Glutamatergic neuron (in vitro differentiated cells): ENCODE measurements at regions not wholly inside any gene's neighbourhood (a gene's known extent, or its start where the extent isn't known, plus 50 kb on each side); places are given as distances from the start of the nearest gene placed in this dataset.

Experiments
- DNase-seq: peaks from one replicate; pipeline ENCODE4 v3.0.0; 2022
- H3K27ac Mint-ChIP-seq: one replicate; pipeline ENCODE4 v1.8.0; 2020; ENCODE audit warnings: mild to moderate bottlenecking, mixed read lengths, inconsistent platforms; ENCODE audit not compliant: unreplicated experiment
- H3K27me3 Mint-ChIP-seq: one replicate; pipeline ENCODE4 v1.8.0; 2020; ENCODE audit warnings: mild to moderate bottlenecking, moderate library complexity, mixed read lengths, inconsistent platforms; ENCODE audit not compliant: unreplicated experiment
- H3K36me3 Mint-ChIP-seq: one replicate; pipeline ENCODE4 v1.8.0; 2020; ENCODE audit warnings: mild to moderate bottlenecking, mixed read lengths, inconsistent platforms; ENCODE audit not compliant: unreplicated experiment
- H3K4me1 Mint-ChIP-seq: one replicate; pipeline ENCODE4 v1.8.0; 2020; ENCODE audit warnings: mild to moderate bottlenecking, low read depth, mixed read lengths, inconsistent platforms; ENCODE audit not compliant: unreplicated experiment
- H3K4me3 Mint-ChIP-seq: one replicate; pipeline ENCODE4 v1.8.0; 2020; ENCODE audit warnings: mild to moderate bottlenecking, mixed read lengths, inconsistent platforms; ENCODE audit not compliant: unreplicated experiment
- H3K9me3 Mint-ChIP-seq: one replicate; pipeline ENCODE4 v1.8.0; 2020; ENCODE audit warnings: mild to moderate bottlenecking, moderate library complexity, mixed read lengths, inconsistent platforms; ENCODE audit not compliant: unreplicated experiment
- TF ChIP-seq, protein P1 (sequence below): fragments of 200-600 bp; sonication (generic); IDR thresholded peaks from one replicate; pipeline ENCODE4 v1.5.0; 2021; ENCODE audit not compliant: partially characterized antibody, unreplicated experiment

DNA sequence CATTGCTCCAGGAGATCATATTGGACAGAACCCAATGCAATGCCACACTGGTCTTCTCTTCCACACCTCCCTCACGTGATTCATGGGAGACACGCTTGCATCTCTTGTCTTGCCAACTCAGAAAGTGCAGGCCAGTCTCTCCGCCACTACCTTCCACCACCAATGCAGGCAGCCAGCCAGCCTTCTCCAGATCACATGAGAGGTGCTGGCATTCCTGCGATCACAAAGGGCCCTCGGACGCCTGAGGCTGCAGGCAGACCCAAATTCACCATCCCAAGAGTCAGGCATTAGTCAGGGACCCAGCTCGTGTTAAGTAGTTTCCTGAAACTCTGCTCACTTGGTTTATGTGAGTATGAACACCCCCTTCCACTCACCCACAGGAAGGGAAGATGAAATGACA, 437.0 kb upstream of the ETAA1 start:
- no peaks in the 10 kb centered on the region for H3K27me3 Mint-ChIP-seq
- no peaks in the 10 kb centered on the region for H3K4me1 Mint-ChIP-seq
- no peak overlapping the region for H3K27ac Mint-ChIP-seq
- DNase-seq: no peak
- TF ChIP-seq, protein P1, sequence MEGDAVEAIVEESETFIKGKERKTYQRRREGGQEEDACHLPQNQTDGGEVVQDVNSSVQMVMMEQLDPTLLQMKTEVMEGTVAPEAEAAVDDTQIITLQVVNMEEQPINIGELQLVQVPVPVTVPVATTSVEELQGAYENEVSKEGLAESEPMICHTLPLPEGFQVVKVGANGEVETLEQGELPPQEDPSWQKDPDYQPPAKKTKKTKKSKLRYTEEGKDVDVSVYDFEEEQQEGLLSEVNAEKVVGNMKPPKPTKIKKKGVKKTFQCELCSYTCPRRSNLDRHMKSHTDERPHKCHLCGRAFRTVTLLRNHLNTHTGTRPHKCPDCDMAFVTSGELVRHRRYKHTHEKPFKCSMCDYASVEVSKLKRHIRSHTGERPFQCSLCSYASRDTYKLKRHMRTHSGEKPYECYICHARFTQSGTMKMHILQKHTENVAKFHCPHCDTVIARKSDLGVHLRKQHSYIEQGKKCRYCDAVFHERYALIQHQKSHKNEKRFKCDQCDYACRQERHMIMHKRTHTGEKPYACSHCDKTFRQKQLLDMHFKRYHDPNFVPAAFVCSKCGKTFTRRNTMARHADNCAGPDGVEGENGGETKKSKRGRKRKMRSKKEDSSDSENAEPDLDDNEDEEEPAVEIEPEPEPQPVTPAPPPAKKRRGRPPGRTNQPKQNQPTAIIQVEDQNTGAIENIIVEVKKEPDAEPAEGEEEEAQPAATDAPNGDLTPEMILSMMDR: no peak
- H3K9me3 Mint-ChIP-seq: peaks cover 2% of the 10 kb centered on the region
- no peaks in the 10 kb centered on the region for H3K36me3 Mint-ChIP-seq
- H3K4me3 Mint-ChIP-seq: no peak overlapping the region

DNA sequence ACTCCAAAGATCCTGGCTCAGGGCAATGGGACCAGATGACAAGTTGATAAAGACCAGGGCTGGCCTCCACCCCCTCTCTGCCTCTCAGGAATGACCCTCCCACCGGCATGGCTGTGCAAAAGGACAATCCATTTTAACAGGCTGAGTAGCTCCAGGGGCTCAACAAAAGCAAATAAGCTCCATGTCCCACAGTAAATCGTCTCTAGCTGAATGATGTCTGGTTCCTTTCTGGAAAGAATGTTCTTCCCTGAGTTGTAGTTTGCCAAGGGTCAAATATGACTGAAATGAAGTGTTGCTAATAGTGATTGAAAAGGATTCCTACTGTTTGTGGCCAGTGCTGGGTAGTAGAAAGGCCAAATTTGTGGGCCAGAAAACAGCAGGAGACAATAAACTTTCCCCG, 434.4 kb upstream of the ETAA1 start:
- H3K9me3 Mint-ChIP-seq: peaks cover 2% of the 10 kb centered on the region
- TF ChIP-seq, protein P1: no peak
- no peak overlapping the region for H3K4me3 Mint-ChIP-seq
- no peaks in the 10 kb centered on the region for H3K4me1 Mint-ChIP-seq
- DNase-seq: no peak
- no peaks in the 10 kb centered on the region for H3K36me3 Mint-ChIP-seq
- no peaks in the 10 kb centered on the region for H3K27me3 Mint-ChIP-seq
- no peak overlapping the region for H3K27ac Mint-ChIP-seq

DNA sequence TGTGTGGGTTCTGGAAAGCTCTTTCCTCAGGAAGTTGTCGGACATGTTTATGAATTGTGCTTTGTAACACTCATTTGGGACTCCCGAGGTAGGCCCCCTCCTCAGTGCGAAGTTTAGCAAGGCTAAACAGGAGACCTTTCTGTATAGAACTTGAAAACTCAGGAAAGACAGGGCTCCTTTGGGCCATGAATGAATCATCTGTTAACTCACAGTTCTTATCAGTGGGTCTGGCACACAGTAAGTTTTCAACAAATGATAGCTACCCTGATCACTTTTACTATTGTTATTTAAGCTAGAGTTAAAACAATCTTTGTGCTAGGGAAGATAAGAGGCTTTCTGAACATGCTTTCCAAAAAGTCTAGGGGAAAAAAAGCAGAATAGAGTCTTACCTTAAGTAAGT, 430.5 kb upstream of the ETAA1 start:
- no peak for DNase-seq
- Mint-ChIP-seq H3K27me3 (no peaks in the 10 kb centered on the region), H3K4me1 (no peaks in the 10 kb centered on the region), H3K9me3 (no peaks in the 10 kb centered on the region), H3K4me3 (no peak overlapping the region), H3K36me3 (no peaks in the 10 kb centered on the region), H3K27ac (no peak overlapping the region)
- TF ChIP-seq, protein P1: no peak

DNA sequence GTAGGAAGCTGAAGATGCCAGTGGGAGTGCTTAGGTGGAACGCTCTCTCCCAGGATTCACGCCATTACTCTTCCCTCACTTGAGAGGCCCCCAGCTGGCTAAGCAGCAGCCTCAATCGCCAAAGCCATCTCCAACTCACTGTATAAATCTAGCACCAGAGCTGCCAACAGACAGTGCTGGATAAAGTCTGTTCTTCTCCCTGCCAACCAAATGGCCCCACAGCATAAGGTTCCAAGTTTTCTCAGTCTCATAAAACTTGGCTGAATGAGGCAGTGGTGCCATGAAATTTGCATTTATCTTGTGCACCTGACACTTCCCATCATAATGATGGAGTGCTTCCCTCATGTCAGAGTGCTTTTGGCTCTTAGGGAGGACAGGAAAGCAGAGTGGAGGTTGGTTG, 428.2 kb upstream of the ETAA1 start:
- H3K27me3 Mint-ChIP-seq: no peaks in the 10 kb centered on the region
- H3K9me3 Mint-ChIP-seq: no peaks in the 10 kb centered on the region
- no peaks in the 10 kb centered on the region for H3K4me1 Mint-ChIP-seq
- TF ChIP-seq, protein P1: no peak
- H3K36me3 Mint-ChIP-seq: no peaks in the 10 kb centered on the region
- H3K27ac Mint-ChIP-seq: no peak overlapping the region
- H3K4me3 Mint-ChIP-seq: no peak overlapping the region
- no peak for DNase-seq

DNA sequence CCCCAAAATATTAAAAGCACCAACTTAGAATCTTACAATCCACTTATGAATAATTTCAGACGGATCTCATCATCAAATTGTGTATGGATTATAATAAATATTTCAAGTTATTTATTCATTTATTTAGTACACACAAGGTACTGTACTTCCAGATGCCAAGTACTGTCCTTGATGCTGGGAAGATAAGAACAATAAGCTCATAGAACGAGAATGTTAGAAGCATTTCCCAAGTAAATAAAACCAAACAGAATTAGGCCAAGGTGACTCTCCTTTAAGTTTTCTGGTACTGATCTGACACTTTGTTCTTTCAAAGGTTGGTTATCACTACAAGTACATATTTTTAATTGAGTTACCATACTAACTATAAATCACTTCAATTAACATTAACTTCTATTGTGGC, 416.1 kb upstream of the ETAA1 start:
- Mint-ChIP-seq H3K4me3 (no peak overlapping the region), H3K27me3 (peaks cover 1% of the 10 kb centered on the region), H3K36me3 (no peaks in the 10 kb centered on the region), H3K4me1 (no peaks in the 10 kb centered on the region), H3K9me3 (no peaks in the 10 kb centered on the region), H3K27ac (no peak overlapping the region)
- DNase-seq: no peak
- TF ChIP-seq, protein P1: no peak
